Peyer's patch (tissue), 4 donors: ENCODE measurements at regions not wholly inside any gene's neighbourhood (a gene's known extent, or its start where the extent isn't known, plus 50 kb on each side); places are given as distances from the start of the nearest gene placed in this dataset.

Experiments
- CTCF ChIP-seq, 6 experiments: fragments of 450-650 bp in 4 of 6; fragments of 200-600 bp in 2 of 6; sonication (generic) in 1 of 6; IDR thresholded peaks; one replicate each; pipeline ENCODE4 v1.5.1; 2017 to 2019; ENCODE audit warnings: antibody characterized with exemption in 6 of 6, mild to moderate bottlenecking in 3 of 6, moderate library complexity in 1 of 6
- POLR2A ChIP-seq, 2 donors: fragments of 450-650 bp; IDR thresholded peaks; one replicate each; pipeline ENCODE4 v1.5.1; 2017; ENCODE audit warnings: antibody characterized with exemption in 2 of 2, mild to moderate bottlenecking in 2 of 2, moderate library complexity in 2 of 2

GRCh38 chr11:89604281-89604680, 105.8 kb upstream of the TRIM77 start:
- TF ChIP-seq CTCF (IDR thresholded peaks at IDR 0.05) = no peak
- no peak for TF ChIP-seq POLR2A (IDR thresholded peaks at IDR 0.05)
